Panc1 (cell line): ENCODE measurements at regions not wholly inside any gene's neighbourhood (a gene's known extent, or its start where the extent isn't known, plus 50 kb on each side); places are given as distances from the start of the nearest gene placed in this dataset.

Experiments used
- ATAC-seq: fragments of 200-7000 bp; cut with Tn5 transposase; 2 replicates; pipeline ENCODE4 v1.9.1; 2020; ENCODE audit warnings: mild to moderate bottlenecking, moderate library complexity
- BruUV-seq: library from RNA; stranded (reverse); fragments of 400-500 nt; replicated peaks from 2 replicates; lab custom pipeline; 2021; lab: Mats Ljungman, UMichigan
- CTCF ChIA-PET: fragments of 300-600 bp; sonication (Branson Sonifier 250); formaldehyde crosslinking; loops from one replicate; lab custom pipeline; 2022; ENCODE audit warnings: antibody characterized with exemption; lab: Charles Lee
- POLR2A ChIA-PET: fragments of 300-600 bp; sonication (Branson Sonifier 250); formaldehyde crosslinking; loops from one replicate; lab custom pipeline; 2022; ENCODE audit warnings: antibody characterized with exemption; lab: Charles Lee
- DNase-seq: peaks from one replicate; pipeline ENCODE4 v3.0.0-alpha.2; 2010; ENCODE audit warnings: low read depth, low spot score
- H3K27ac ChIP-seq: 2 replicates; pipeline ENCODE4 v1.5.1; 2011; ENCODE audit warnings: mild to moderate bottlenecking, low read length, inconsistent platforms
- H3K27me3 ChIP-seq: fragments of 200-500 bp; sonication (Bioruptor generic); 2 replicates; pipeline ENCODE4 v1.6.0; 2014; ENCODE audit warnings: low read length, inconsistent platforms; ENCODE audit not compliant: control insufficient read depth, insufficient read depth
- H3K36me3 ChIP-seq: fragments of 200-500 bp; sonication (Bioruptor generic); 2 replicates; pipeline ENCODE4 v1.5.1; 2014; ENCODE audit warnings: inconsistent platforms, mild to moderate bottlenecking, low read length, moderate library complexity; ENCODE audit not compliant: control insufficient read depth, insufficient read depth
- H3K4me1 ChIP-seq: 2 replicates; pipeline ENCODE4 v1.5.1; 2011; ENCODE audit warnings: inconsistent platforms, mild to moderate bottlenecking, low read length, moderate library complexity; ENCODE audit not compliant: control insufficient read depth, insufficient read depth
- H3K4me3 ChIP-seq, 2 experiments: 2 replicates each; pipeline ENCODE4 v1.5.1; 2011 to 2012; ENCODE audit warnings: low read depth in 2 of 2, low read length in 2 of 2, mild to moderate bottlenecking in 2 of 2, inconsistent platforms in 1 of 2, moderate library complexity in 1 of 2
- H3K9me3 ChIP-seq: fragments of 200-500 bp; sonication (Bioruptor generic); 2 replicates; pipeline ENCODE4 v1.5.1; 2014; ENCODE audit warnings: low read depth, mild to moderate bottlenecking, inconsistent platforms, low read length, moderate library complexity; ENCODE audit not compliant: control insufficient read depth, insufficient read depth
- POLR2AphosphoS5 ChIP-seq: IDR thresholded peaks from 2 replicates; pipeline ENCODE4 v1.6.1; 2012; ENCODE audit warnings: mild to moderate bottlenecking, low read depth, low read length, moderate library complexity
- SIN3A ChIP-seq: IDR thresholded peaks from 2 replicates; pipeline ENCODE4 v1.6.1; 2012; ENCODE audit warnings: low read depth, mild to moderate bottlenecking, low read length, moderate library complexity, borderline replicate concordance; ENCODE audit not compliant: insufficient read depth
- TCF7L2 ChIP-seq: IDR thresholded peaks from 2 replicates; pipeline ENCODE4 v1.6.1; 2011; ENCODE audit warnings: mild to moderate bottlenecking, low read depth, low read length, inconsistent platforms
- in situ Hi-C: cut with HindIII; loops from 2 replicates; pipeline ENCODE4 v1.10.0; 2016; ENCODE audit warnings: low sequenced_read_pairs, low pct_unique_long_range_greater_than_20kb
- intact Hi-C: fragments of 100-400 bp; cut with micrococcal nuclease; formaldehyde crosslinking; loops from one replicate; pipeline ENCODE4 v1.10.0; 2022; ENCODE audit not compliant: unreplicated experiment
- TF ChIP-seq, protein P1 (sequence below): fragments of 450-650 bp; IDR thresholded peaks from 2 replicates; pipeline ENCODE4 v1.5.1; 2017; ENCODE audit warnings: mild to moderate bottlenecking
- TF ChIP-seq, protein P2 (sequence below), 2 experiments: IDR thresholded peaks; 2 replicates each; pipeline ENCODE4 v1.6.1; 2011 to 2012; ENCODE audit warnings: low read depth in 2 of 2, control low read depth in 1 of 2, low read length in 1 of 2, mild to moderate bottlenecking in 1 of 2, moderate library complexity in 1 of 2; ENCODE audit not compliant: insufficient read depth in 1 of 2

DNA sequence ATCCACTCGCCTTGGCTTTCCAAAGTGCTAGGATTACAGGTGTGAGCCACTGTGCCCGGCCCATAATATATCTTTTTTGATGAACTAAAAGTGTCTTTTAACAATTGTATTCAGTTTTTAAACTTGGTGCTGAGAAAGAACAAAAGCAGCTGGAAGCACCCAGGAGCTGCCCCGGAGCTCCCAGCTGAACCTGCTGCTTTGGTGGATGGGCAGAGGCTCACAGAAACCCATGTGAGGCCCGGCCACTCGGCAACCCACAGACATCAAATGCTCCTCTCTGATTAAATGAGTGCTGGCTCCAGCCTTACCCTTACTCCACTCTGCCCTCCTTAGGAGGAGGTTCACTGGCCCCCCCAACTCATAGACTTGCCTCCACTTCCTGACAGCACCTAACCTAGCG, 59.4 kb upstream of the FRMD1 start:
- DNase-seq (no peak), ATAC-seq (no peak)
- Histone ChIP-seq H3K9me3 (no peaks in the 10 kb centered on the region), H3K27me3 (no peaks in the 10 kb centered on the region; the same call in 1 of the 2 replicates), H3K27ac (no peak overlapping the region), H3K4me1 (no peaks in the 10 kb centered on the region), H3K4me3 (no peak overlapping the region), H3K36me3 (no peaks in the 10 kb centered on the region)
- ChIA-PET POLR2A (no interaction called here), CTCF (no interaction called here)
- BruUV-seq, result no TSS peak
- TF ChIP-seq POLR2AphosphoS5 (no peak), SIN3A (no peak), TCF7L2 (no peak)
- TF ChIP-seq, protein P1, sequence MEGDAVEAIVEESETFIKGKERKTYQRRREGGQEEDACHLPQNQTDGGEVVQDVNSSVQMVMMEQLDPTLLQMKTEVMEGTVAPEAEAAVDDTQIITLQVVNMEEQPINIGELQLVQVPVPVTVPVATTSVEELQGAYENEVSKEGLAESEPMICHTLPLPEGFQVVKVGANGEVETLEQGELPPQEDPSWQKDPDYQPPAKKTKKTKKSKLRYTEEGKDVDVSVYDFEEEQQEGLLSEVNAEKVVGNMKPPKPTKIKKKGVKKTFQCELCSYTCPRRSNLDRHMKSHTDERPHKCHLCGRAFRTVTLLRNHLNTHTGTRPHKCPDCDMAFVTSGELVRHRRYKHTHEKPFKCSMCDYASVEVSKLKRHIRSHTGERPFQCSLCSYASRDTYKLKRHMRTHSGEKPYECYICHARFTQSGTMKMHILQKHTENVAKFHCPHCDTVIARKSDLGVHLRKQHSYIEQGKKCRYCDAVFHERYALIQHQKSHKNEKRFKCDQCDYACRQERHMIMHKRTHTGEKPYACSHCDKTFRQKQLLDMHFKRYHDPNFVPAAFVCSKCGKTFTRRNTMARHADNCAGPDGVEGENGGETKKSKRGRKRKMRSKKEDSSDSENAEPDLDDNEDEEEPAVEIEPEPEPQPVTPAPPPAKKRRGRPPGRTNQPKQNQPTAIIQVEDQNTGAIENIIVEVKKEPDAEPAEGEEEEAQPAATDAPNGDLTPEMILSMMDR, result no peak
- TF ChIP-seq, protein P2, sequence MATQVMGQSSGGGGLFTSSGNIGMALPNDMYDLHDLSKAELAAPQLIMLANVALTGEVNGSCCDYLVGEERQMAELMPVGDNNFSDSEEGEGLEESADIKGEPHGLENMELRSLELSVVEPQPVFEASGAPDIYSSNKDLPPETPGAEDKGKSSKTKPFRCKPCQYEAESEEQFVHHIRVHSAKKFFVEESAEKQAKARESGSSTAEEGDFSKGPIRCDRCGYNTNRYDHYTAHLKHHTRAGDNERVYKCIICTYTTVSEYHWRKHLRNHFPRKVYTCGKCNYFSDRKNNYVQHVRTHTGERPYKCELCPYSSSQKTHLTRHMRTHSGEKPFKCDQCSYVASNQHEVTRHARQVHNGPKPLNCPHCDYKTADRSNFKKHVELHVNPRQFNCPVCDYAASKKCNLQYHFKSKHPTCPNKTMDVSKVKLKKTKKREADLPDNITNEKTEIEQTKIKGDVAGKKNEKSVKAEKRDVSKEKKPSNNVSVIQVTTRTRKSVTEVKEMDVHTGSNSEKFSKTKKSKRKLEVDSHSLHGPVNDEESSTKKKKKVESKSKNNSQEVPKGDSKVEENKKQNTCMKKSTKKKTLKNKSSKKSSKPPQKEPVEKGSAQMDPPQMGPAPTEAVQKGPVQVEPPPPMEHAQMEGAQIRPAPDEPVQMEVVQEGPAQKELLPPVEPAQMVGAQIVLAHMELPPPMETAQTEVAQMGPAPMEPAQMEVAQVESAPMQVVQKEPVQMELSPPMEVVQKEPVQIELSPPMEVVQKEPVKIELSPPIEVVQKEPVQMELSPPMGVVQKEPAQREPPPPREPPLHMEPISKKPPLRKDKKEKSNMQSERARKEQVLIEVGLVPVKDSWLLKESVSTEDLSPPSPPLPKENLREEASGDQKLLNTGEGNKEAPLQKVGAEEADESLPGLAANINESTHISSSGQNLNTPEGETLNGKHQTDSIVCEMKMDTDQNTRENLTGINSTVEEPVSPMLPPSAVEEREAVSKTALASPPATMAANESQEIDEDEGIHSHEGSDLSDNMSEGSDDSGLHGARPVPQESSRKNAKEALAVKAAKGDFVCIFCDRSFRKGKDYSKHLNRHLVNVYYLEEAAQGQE (IDR thresholded peaks at IDR 0.05; ENCODE audit: insufficient read depth in 1 of 2, low read depth in 2 of 2, low read length in 1 of 2), result no peak
- in situ Hi-C loops, result no loop called here
- intact Hi-C loops, result no loop called here

DNA sequence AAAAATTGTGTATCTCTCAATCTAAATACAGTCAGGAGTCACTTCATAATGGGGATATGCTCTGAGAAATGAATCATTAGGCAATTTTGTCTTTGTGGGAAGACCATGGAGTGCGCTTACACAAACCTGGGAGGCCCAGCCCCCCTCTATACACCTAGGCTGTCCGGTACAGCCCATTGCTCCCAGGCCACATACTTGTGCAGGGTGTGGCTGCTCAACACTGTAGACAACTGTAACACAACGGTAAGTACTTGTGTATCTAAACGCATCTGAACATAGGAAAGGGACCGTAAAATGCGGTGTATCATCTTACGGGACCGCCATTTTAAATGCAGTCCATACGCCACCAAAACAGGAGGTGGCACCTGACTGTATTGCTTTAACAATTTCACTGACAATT, 58.0 kb upstream of the FRMD1 start:
- H3K27me3 ChIP-seq, result no peaks in the 10 kb centered on the region; the same call in 1 of the 2 replicates
- ATAC-seq, result no peak

More for the DNA sequence above, 58.0 kb upstream of the FRMD1 start:
- in situ Hi-C loops, result no loop called here
- no TSS peak for BruUV-seq
- DNase-seq, result no peak
- Histone ChIP-seq H3K36me3 (no peaks in the 10 kb centered on the region), H3K9me3 (no peaks in the 10 kb centered on the region), H3K4me1 (peaks cover 7% of the 10 kb centered on the region), H3K4me3 (no peak overlapping the region), H3K27ac (no peak overlapping the region)
- TF ChIP-seq, protein P2 (IDR thresholded peaks at IDR 0.05; ENCODE audit: insufficient read depth in 1 of 2, low read depth in 2 of 2, low read length in 1 of 2), result no peak
- TF ChIP-seq TCF7L2 (no peak), SIN3A (no peak), POLR2AphosphoS5 (no peak)
- TF ChIP-seq, protein P1, result no peak
- POLR2A ChIA-PET, result no interaction called here
- intact Hi-C loops, result no loop called here
- CTCF ChIA-PET, result no interaction called here
